ENCODE measurements at regions not wholly inside any gene's neighbourhood (a gene's known extent, or its start where the extent isn't known, plus 50 kb on each side); places are given as distances from the start of the nearest gene placed in this dataset.

- Mint-ChIP-seq H3K27ac (no peak overlapping the region), H3K4me3 (no peak overlapping the region), H3K4me1 (no peaks in the 10 kb centered on the region), H3K27me3 (ENCODE audit: low read depth) (no peaks in the 10 kb centered on the region), H3K36me3 (no peaks in the 10 kb centered on the region), H3K9me3 (peaks cover 9% of the 10 kb centered on the region)
- DNase-seq (ENCODE audit: low spot score in 2 of 2, unreplicated experiment in 2 of 2) = no peak
- TF ChIP-seq CTCF (IDR thresholded peaks at IDR 0.05; ENCODE audit: unreplicated experiment) = no peak
These were observed 335.6 kb downstream of the EDEM1 start for GRCh38 chr3:5523125-5523524.

- H3K4me3 Mint-ChIP-seq = no peak overlapping the region
- no peak overlapping the region for H3K27ac Mint-ChIP-seq
- TF ChIP-seq CTCF (IDR thresholded peaks at IDR 0.05; ENCODE audit: unreplicated experiment) = no peak
- H3K9me3 Mint-ChIP-seq = peaks cover 19% of the 10 kb centered on the region
- no peaks in the 10 kb centered on the region for H3K4me1 Mint-ChIP-seq
- DNase-seq (ENCODE audit: low spot score in 2 of 2, unreplicated experiment in 2 of 2) = no peak
- H3K27me3 Mint-ChIP-seq (ENCODE audit: low read depth) = peaks cover 8% of the 10 kb centered on the region
- H3K36me3 Mint-ChIP-seq = no peaks in the 10 kb centered on the region
These were observed 343.5 kb downstream of the EDEM1 start for GRCh38 chr3:5531039-5531438.

- Mint-ChIP-seq H3K36me3 (no peaks in the 10 kb centered on the region), H3K27me3 (ENCODE audit: low read depth) (peaks cover 8% of the 10 kb centered on the region), H3K27ac (no peak overlapping the region), H3K9me3 (peaks cover 19% of the 10 kb centered on the region), H3K4me3 (no peak overlapping the region), H3K4me1 (no peaks in the 10 kb centered on the region)
- TF ChIP-seq CTCF (IDR thresholded peaks at IDR 0.05; ENCODE audit: unreplicated experiment) = no peak
- no peak for DNase-seq (ENCODE audit: low spot score in 2 of 2, unreplicated experiment in 2 of 2)
These were observed 344.3 kb downstream of the EDEM1 start for GRCh38 chr3:5531741-5532290.

GRCh38 chr3:5540532-5540931 is 353.0 kb downstream of the EDEM1 start:
- no peaks in the 10 kb centered on the region for H3K27me3 Mint-ChIP-seq (ENCODE audit: low read depth)
- no peak for DNase-seq (ENCODE audit: low spot score in 2 of 2, unreplicated experiment in 2 of 2)
- no peak overlapping the region for H3K27ac Mint-ChIP-seq
- H3K9me3 Mint-ChIP-seq = peaks cover 47% of the 10 kb centered on the region
- no peak for TF ChIP-seq CTCF (IDR thresholded peaks at IDR 0.05; ENCODE audit: unreplicated experiment)
- no peaks in the 10 kb centered on the region for H3K4me1 Mint-ChIP-seq
- H3K4me3 Mint-ChIP-seq = no peak overlapping the region
- H3K36me3 Mint-ChIP-seq = no peaks in the 10 kb centered on the region

- Mint-ChIP-seq H3K9me3 (peaks cover 59% of the 10 kb centered on the region), H3K27me3 (ENCODE audit: low read depth) (no peaks in the 10 kb centered on the region)
These were observed 355.0 kb downstream of the EDEM1 start for GRCh38 chr3:5542472-5542871.

More at GRCh38 chr3:5542472-5542871, 355.0 kb downstream of the EDEM1 start:
- Mint-ChIP-seq H3K4me1 (no peaks in the 10 kb centered on the region), H3K36me3 (no peaks in the 10 kb centered on the region), H3K27ac (no peak overlapping the region), H3K4me3 (no peak overlapping the region)
- no peak for DNase-seq (ENCODE audit: low spot score in 2 of 2, unreplicated experiment in 2 of 2)
- TF ChIP-seq CTCF (IDR thresholded peaks at IDR 0.05; ENCODE audit: unreplicated experiment) = no peak

Measured in mesothelial cell of epicardium (in vitro differentiated cells).